LNCaP clone FGC (cell line): ENCODE measurements at regions not wholly inside any gene's neighbourhood (a gene's known extent, or its start where the extent isn't known, plus 50 kb on each side); places are given as distances from the start of the nearest gene placed in this dataset.

Experiments
- DNase-seq: peaks from one replicate; pipeline ENCODE4 v3.0.0-alpha.2; 2011; ENCODE audit warnings: low read depth
- H3K4me3 ChIP-seq: 2 replicates; pipeline ENCODE4 v1.5.1; 2011; ENCODE audit warnings: mild to moderate bottlenecking, low read depth, low read length, control low read depth
- TF ChIP-seq, protein P1 (sequence below): IDR thresholded peaks from 2 replicates; pipeline ENCODE4 v1.5.1; 2012; ENCODE audit warnings: mild to moderate bottlenecking; ENCODE audit not compliant: control insufficient read depth, insufficient read depth; ENCODE audit errors: extremely low read depth

DNA sequence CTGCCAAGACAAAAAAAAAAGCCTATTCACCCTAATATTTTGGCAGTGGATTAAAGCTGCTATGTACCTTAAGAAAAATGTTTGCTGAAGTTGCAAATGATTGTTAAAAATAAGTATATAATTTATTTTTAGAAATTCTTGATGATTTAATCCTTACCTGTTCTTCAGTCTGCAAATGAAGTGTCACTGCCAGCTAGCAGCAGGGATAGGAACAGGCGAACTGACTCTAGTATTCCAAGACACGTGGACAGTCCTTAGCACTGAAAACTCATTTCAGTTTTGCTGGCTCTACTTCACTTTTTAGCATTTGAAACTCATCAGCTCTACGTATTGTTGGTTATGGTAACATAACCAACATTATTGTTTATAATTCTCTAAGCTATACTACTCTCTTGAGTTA lies 204.4 kb upstream of the ID4 start:
- TF ChIP-seq, protein P1, sequence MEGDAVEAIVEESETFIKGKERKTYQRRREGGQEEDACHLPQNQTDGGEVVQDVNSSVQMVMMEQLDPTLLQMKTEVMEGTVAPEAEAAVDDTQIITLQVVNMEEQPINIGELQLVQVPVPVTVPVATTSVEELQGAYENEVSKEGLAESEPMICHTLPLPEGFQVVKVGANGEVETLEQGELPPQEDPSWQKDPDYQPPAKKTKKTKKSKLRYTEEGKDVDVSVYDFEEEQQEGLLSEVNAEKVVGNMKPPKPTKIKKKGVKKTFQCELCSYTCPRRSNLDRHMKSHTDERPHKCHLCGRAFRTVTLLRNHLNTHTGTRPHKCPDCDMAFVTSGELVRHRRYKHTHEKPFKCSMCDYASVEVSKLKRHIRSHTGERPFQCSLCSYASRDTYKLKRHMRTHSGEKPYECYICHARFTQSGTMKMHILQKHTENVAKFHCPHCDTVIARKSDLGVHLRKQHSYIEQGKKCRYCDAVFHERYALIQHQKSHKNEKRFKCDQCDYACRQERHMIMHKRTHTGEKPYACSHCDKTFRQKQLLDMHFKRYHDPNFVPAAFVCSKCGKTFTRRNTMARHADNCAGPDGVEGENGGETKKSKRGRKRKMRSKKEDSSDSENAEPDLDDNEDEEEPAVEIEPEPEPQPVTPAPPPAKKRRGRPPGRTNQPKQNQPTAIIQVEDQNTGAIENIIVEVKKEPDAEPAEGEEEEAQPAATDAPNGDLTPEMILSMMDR, result no peak
- DNase-seq, result no peak
- H3K4me3 ChIP-seq, result no peak overlapping the region

- TF ChIP-seq, protein P1, result no peak
- no peak overlapping the region for H3K4me3 ChIP-seq
- no peak for DNase-seq
These were observed 201.4 kb upstream of the ID4 start for GRCh38 chr6:19635728-19636127.

DNA sequence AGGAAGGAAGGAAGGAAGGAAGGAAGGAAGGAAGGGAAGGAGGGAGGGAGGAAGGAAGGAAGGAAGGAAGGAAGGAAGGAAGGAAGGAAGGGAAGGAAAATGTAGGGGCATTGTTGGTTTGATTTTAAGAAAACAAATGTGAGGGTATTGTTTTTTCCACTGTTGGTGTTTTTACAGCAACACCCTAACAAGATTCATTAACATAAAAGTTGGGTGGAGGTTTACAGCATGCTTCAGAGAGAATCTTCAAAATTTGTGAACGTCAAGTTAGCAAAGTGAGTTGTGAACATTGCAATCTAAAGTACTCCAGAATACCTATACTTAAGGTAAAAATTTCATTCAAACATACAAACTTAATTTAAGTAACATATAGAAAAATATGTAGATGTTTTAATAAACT lies 200.2 kb upstream of the ID4 start:
- H3K4me3 ChIP-seq, result no peak overlapping the region
- DNase-seq, result no peak
- TF ChIP-seq, protein P1, result no peak

- no peak for DNase-seq
These were observed 198.2 kb upstream of the ID4 start for GRCh38 chr6:19638931-19639330.

DNA sequence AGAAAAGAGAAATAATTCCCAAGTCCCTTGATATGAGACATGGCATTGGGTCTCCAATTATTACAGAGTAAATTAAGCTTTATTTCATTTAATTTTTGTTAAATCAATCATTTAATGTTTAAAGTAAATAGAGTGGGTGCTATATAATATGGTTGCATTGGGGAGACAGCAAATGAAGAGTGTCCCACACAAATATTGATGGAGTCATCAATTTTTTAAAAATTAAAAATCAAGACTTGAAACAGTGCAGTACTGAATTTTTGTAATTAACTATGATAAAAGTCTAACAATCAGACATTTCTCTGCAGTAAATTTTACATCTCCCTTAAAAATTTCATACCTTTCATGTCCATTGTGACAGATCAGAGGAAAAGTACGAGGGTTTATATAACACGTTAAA lies 193.9 kb upstream of the ID4 start:
- DNase-seq, result no peak
- TF ChIP-seq, protein P1, result no peak
- no peak overlapping the region for H3K4me3 ChIP-seq

More at GRCh38 chr6:19638931-19639330, 198.2 kb upstream of the ID4 start:
- TF ChIP-seq, protein P1, result no peak
- no peak overlapping the region for H3K4me3 ChIP-seq

GRCh38 chr6:19643713-19644112 lies 193.5 kb upstream of the ID4 start:
- no peak for DNase-seq
- H3K4me3 ChIP-seq, result no peak overlapping the region
- TF ChIP-seq, protein P1, result no peak

GRCh38 chr6:19655744-19656143 lies 181.4 kb upstream of the ID4 start:
- DNase-seq, result no peak
- H3K4me3 ChIP-seq, result no peak overlapping the region

More at GRCh38 chr6:19655744-19656143, 181.4 kb upstream of the ID4 start:
- TF ChIP-seq, protein P1, result no peak
